ENCODE measurements at regions not wholly inside any gene's neighbourhood (a gene's known extent, or its start where the extent isn't known, plus 50 kb on each side); places are given as distances from the start of the nearest gene placed in this dataset.

DNA sequence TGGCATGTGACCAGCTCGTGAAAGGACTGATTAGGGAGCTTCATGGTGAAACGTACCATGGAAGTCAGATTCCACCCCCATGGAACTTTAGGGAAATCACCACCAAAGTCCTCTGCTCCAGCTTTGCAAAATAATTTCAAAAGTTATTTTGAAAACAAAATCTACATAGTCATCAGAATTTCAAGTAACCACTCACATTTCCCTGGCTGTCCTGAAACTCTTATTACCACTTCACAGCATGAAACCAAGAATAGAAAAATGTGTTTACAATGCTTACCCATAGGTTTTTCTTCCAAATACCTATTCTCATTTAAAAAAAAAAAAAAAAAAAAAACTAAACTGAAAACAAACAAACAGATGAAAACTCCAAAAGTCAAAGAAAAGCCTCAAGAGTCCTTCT is 198.7 kb downstream of the PDGFRA start:
- CTCF ChIA-PET: interaction anchor here (1.2 kb wide), 1 partner anchor 13 kb away, joined by 3 read pairs; no protein-coding TSS in a partner anchor
- WGBS (ENCODE audit: low lambda C conversion rate): 21% methylated on average over 2 of the region's 2 CpGs

GRCh38 chr4:54428940-54429339 is 199.8 kb downstream of the PDGFRA start:
- Histone ChIP-seq H3K9me2 (no peaks in the 10 kb centered on the region), H3F3A (replicated peaks; ENCODE audit: insufficient read depth) (no peaks in the 10 kb centered on the region), H3K36me3 (replicated peaks in 1 of 2; ENCODE audit: control insufficient read depth in 1 of 2, insufficient read depth in 2 of 2, low read length in 1 of 2) (no peaks in the 10 kb centered on the region), H3K79me2 (ENCODE audit: insufficient read depth) (no peaks in the 10 kb centered on the region), H4K20me1 (ENCODE audit: insufficient read depth) (no peaks in the 10 kb centered on the region), H3K27ac (ENCODE audit: low read depth in 2 of 2, low read length in 1 of 2) (no peak overlapping the region), H2AFZ (ENCODE audit: low read depth) (no peak overlapping the region), H3K9me3 (no peaks in the 10 kb centered on the region), H3K9ac (no peak overlapping the region), H3K4me1 (ENCODE audit: control insufficient read depth in 1 of 2, insufficient read depth in 2 of 2, low read depth in 1 of 2, low read length in 1 of 2) (no peaks in the 10 kb centered on the region), H3K27me3 (ENCODE audit: insufficient read depth) (peaks cover 11% of the 10 kb centered on the region; the same call in 1 of the 2 replicates), H3K4me2 (no peak overlapping the region), H3K4me3 (ENCODE audit: low read depth in 2 of 2, low read length in 1 of 2) (no peak overlapping the region)
- no peak for DNase-seq
- ChIA-PET POLR2A (no interaction called here), CTCF (interaction anchor here (0.7 kb wide), 1 partner anchor 11 kb away, joined by 3 read pairs; no protein-coding TSS in a partner anchor)
- 33% methylated on average over 2 of the region's 2 CpGs for WGBS (ENCODE audit: low lambda C conversion rate)
- no peak for TF ChIP-seq TAF1 (IDR thresholded peaks at IDR 0.05; ENCODE audit: borderline replicate concordance, low read depth, low read length)
- no peak for TF ChIP-seq YY1 (IDR thresholded peaks at IDR 0.05; ENCODE audit: low read depth)
- TF ChIP-seq EP300 (IDR thresholded peaks at IDR 0.05; ENCODE audit: borderline replicate concordance in 1 of 2, low read depth in 1 of 2, low read length in 1 of 2): no peak
- no peak for TF ChIP-seq MEF2A (IDR thresholded peaks at IDR 0.05; ENCODE audit: borderline replicate concordance, low read depth)
- TF ChIP-seq, protein P1, sequence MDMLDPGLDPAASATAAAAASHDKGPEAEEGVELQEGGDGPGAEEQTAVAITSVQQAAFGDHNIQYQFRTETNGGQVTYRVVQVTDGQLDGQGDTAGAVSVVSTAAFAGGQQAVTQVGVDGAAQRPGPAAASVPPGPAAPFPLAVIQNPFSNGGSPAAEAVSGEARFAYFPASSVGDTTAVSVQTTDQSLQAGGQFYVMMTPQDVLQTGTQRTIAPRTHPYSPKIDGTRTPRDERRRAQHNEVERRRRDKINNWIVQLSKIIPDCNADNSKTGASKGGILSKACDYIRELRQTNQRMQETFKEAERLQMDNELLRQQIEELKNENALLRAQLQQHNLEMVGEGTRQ (IDR thresholded peaks at IDR 0.05; ENCODE audit: borderline replicate concordance, low read depth, low read length): no peak
- no peak for TF ChIP-seq POLR2AphosphoS5 (IDR thresholded peaks at IDR 0.05; ENCODE audit: low read depth, low read length)
- TF ChIP-seq RAD21 (IDR thresholded peaks at IDR 0.05; ENCODE audit: low read length): no peak
- no peak for TF ChIP-seq GABPA (IDR thresholded peaks at IDR 0.05; ENCODE audit: low read depth)
- no peak for TF ChIP-seq ZBTB33 (IDR thresholded peaks at IDR 0.05; ENCODE audit: borderline replicate concordance, low read depth)
- TF ChIP-seq SMC3 (IDR thresholded peaks at IDR 0.05; ENCODE audit: low read depth, low read length): no peak
- TF ChIP-seq FOXM1 (IDR thresholded peaks at IDR 0.05; ENCODE audit: low read depth): no peak
- no peak for TF ChIP-seq RXRA (IDR thresholded peaks at IDR 0.05; ENCODE audit: borderline replicate concordance, low read depth)
- TF ChIP-seq JUND (IDR thresholded peaks at IDR 0.05): no peak
- TF ChIP-seq FOXJ3 (CRISPR knock-in tag; IDR thresholded peaks at IDR 0.05): no peak

More for the DNA sequence above, 198.7 kb downstream of the PDGFRA start:
- H3K27ac ChIP-seq (ENCODE audit: low read depth in 2 of 2, low read length in 1 of 2): no peak overlapping the region
- H2AFZ ChIP-seq (ENCODE audit: low read depth): no peak overlapping the region
- TF ChIP-seq GATA2 (CRISPR knock-in tag; IDR thresholded peaks at IDR 0.05) (no peak), ZBTB33 (IDR thresholded peaks at IDR 0.05; ENCODE audit: borderline replicate concordance, low read depth) (no peak), JUND (IDR thresholded peaks at IDR 0.05) (no peak), RFX5 (IDR thresholded peaks at IDR 0.05; ENCODE audit: low read length) (no peak)
- TF ChIP-seq, protein P2, sequence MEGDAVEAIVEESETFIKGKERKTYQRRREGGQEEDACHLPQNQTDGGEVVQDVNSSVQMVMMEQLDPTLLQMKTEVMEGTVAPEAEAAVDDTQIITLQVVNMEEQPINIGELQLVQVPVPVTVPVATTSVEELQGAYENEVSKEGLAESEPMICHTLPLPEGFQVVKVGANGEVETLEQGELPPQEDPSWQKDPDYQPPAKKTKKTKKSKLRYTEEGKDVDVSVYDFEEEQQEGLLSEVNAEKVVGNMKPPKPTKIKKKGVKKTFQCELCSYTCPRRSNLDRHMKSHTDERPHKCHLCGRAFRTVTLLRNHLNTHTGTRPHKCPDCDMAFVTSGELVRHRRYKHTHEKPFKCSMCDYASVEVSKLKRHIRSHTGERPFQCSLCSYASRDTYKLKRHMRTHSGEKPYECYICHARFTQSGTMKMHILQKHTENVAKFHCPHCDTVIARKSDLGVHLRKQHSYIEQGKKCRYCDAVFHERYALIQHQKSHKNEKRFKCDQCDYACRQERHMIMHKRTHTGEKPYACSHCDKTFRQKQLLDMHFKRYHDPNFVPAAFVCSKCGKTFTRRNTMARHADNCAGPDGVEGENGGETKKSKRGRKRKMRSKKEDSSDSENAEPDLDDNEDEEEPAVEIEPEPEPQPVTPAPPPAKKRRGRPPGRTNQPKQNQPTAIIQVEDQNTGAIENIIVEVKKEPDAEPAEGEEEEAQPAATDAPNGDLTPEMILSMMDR (IDR thresholded peaks at IDR 0.05): no peak
- TF ChIP-seq, protein P3, sequence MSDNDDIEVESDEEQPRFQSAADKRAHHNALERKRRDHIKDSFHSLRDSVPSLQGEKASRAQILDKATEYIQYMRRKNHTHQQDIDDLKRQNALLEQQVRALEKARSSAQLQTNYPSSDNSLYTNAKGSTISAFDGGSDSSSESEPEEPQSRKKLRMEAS (IDR thresholded peaks at IDR 0.05; ENCODE audit: low read depth): no peak
- peaks cover 11% of the 10 kb centered on the region; the same call in 1 of the 2 replicates for H3K27me3 ChIP-seq (ENCODE audit: insufficient read depth)
- H3K9me3 ChIP-seq: no peaks in the 10 kb centered on the region
- no peaks in the 10 kb centered on the region for H3K36me3 ChIP-seq (replicated peaks in 1 of 2; ENCODE audit: control insufficient read depth in 1 of 2, insufficient read depth in 2 of 2, low read length in 1 of 2)
- POLR2A ChIA-PET: interaction anchor here (0.7 kb wide), 1 partner anchor 9 kb away, joined by 3 read pairs; no protein-coding TSS in a partner anchor
- no peaks in the 10 kb centered on the region for H3K4me1 ChIP-seq (ENCODE audit: control insufficient read depth in 1 of 2, insufficient read depth in 2 of 2, low read depth in 1 of 2, low read length in 1 of 2)
- DNase-seq: no peak
- no peak overlapping the region for H3K9ac ChIP-seq
- H3K9me2 ChIP-seq: no peaks in the 10 kb centered on the region
- H3F3A ChIP-seq (replicated peaks; ENCODE audit: insufficient read depth): no peaks in the 10 kb centered on the region
- no peaks in the 10 kb centered on the region for H3K79me2 ChIP-seq (ENCODE audit: insufficient read depth)
- no peak overlapping the region for H3K4me2 ChIP-seq
- H4K20me1 ChIP-seq (ENCODE audit: insufficient read depth): no peaks in the 10 kb centered on the region
- H3K4me3 ChIP-seq (ENCODE audit: low read depth in 2 of 2, low read length in 1 of 2): no peak overlapping the region
